Endothelial cell of umbilical vein (primary cell): ENCODE measurements at regions not wholly inside any gene's neighbourhood (a gene's known extent, or its start where the extent isn't known, plus 50 kb on each side); places are given as distances from the start of the nearest gene placed in this dataset.

Experiments
- CTCF ChIP-seq, 2 donors: IDR thresholded peaks; 1 replicate in 1 of 2; 2 replicates in 1 of 2; pipeline ENCODE4 v1.5.1; 2011; ENCODE audit warnings: low read length in 2 of 2, mild to moderate bottlenecking in 2 of 2, moderate library complexity in 2 of 2, control low read depth in 1 of 2, inconsistent platforms in 1 of 2, low read depth in 1 of 2; ENCODE audit not compliant: insufficient read depth in 1 of 2; ENCODE audit errors: extremely low read depth in 1 of 2
- MAX ChIP-seq: IDR thresholded peaks from 2 replicates; pipeline ENCODE4 v1.6.1; 2011; ENCODE audit not compliant: insufficient read depth, insufficient read length

- no peak for TF ChIP-seq MAX
- no peak for TF ChIP-seq CTCF (IDR thresholded peaks at IDR 0.05; ENCODE audit: extremely low read depth in 1 of 2, insufficient read depth in 1 of 2, low read depth in 1 of 2, low read length in 2 of 2)
Measured at GRCh38 chr11:15668718-15669117, 554.0 kb downstream of the INSC start.
